Activated CD4-positive, alpha-beta T cell treated with anti-CD3 and anti-CD28 coated beads for 24 hours (primary cell): ENCODE measurements at regions not wholly inside any gene's neighbourhood (a gene's known extent, or its start where the extent isn't known, plus 50 kb on each side); places are given as distances from the start of the nearest gene placed in this dataset.
"Not testable (repeated sequence)": the region's sequence is repeated elsewhere in the genome, so short reads cannot be mapped to it uniquely, and the experiment has no call there.

ENCODE experiments used
- DNase-seq, 2 donors: peaks; one replicate each; pipeline ENCODE4 v3.0.0-alpha.2; 2020; ENCODE audit warnings: low read depth in 2 of 2

DNA sequence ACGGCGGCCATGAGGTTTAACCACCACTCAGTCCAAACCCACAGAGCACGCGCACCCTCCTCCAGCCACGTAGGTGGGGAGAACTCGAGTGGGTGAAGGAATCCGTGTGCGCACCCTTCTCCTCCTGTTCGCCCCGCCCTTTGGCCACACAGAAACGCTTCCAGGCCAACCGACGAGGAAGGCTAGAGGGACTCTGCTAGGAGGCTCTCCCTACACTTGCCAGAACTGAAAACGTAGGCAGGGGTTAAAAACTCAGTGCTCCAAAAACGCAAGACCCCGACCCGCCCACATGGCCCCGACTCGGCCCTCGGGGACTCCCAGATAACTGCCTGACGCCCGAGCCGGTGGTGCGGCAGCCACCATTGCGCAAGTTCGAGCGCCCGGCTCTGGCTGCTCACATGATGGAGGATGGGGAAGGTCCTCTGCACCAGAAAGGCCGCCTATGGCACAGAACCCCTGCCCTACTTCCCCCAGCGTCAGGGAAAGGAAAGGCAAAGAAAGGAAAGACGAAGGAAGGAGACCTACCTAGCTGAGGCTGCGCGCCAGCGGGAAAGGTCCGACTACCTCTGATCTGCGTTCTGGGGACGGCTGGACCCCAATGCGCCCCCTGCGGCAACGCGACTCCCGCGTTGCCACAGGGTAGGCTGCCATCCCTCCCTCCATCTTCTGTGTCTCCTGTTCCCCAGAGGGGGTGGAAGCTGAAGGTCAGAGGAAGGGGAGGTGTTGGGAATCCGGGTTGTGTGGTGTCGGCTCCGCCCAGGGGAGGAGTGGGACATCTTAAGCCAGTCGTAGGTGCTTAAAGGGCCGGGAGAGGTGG is 201.9 kb upstream of the AGTR2 start:
- no peak for DNase-seq

DNA sequence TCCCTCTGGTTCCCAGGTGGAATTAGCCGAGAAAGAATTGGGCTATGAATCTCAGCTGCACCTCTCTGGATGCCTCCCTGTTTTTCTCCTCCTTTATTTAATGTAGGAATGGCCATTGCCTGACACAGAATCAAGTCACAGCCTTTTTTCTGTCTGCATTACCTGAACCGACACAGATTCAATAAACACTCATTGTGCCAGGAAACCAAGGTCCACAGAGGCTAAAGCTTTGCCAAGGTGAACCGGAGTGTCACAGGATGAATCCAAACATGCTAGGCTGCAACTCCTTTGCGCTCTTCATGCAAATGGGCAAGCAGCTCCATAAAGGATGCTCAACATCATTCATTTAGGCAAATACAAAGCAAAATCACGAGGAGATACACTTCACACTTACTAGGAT is 199.8 kb upstream of the AGTR2 start:
- DNase-seq: no peak

DNA sequence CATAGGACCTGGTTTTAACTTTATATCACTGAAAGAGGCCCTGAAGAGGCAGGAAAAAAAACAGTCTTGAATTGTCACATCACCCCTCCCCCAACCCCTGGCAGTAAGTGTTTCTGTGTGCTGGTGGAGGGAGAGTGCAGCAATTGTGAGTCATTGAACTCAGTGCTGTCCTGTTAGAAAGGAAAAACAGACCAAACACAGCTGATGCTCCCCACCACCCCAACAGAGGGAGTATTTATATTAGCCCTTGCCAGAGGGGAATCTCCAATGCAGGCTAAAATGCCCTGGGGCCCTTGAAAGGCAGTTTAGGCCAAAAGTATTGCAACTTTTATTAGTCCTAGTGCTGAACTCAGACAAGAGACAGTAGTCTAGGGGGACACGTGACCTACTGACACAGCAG is 197.8 kb upstream of the AGTR2 start:
- DNase-seq: no peak

DNA sequence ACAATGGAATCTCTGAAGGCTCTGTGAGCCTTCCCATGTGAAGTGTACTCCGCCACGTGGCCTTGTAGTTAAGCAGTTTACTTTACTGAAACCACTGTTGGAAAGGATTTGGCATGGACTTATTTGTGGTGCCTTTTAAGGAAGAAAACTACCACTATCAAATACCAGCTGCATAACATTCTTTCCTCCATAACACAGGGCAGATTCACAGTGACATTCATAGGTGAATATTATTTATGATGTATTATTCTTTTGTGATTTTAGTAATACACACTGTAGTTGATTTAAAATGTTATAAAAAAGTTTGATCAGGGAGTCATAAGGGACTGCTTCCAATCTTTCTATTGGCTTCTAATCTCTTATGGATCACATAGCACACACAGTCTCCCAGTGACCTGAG is 192.5 kb upstream of the AGTR2 start:
- DNase-seq: no peak

DNA sequence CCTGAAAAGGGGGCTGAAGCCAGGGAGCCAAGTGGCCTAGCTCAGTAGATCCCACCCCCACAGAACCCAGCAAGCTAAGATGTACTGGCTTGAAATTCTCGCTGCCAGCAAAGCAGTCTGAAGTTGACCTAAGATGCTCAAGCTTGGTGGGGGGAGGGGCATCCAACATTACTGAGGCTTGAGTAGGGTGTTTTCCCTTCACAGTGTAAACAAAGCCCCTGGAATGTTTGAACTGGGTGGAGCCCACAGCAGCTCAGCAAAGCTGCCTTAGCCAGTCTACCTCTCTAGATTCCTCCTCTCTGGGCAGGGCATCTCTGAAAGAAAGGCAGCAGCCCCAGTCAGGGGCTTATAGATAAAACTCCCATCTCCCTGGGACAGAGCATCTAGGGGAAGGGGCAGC is 187.4 kb upstream of the AGTR2 start:
- not testable (repeated sequence) for DNase-seq

DNA sequence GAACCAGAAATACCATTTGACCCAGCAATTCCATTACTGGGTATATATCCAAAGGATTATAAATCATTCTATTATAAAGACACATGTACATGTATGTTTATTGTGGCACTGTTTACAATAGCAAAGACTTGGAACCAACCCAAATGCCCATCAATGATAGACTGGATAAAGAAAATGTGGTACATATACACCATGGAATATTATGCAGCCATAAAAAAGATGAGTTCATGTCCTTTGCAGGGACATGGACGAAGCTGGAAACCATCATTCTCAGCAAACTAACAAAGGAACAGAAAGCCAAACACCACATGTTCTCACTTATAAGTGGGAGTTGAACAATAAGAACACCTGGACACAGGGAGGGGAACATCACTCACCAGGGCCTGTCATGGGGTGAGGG is 183.1 kb upstream of the AGTR2 start:
- not testable (repeated sequence) for DNase-seq

DNA sequence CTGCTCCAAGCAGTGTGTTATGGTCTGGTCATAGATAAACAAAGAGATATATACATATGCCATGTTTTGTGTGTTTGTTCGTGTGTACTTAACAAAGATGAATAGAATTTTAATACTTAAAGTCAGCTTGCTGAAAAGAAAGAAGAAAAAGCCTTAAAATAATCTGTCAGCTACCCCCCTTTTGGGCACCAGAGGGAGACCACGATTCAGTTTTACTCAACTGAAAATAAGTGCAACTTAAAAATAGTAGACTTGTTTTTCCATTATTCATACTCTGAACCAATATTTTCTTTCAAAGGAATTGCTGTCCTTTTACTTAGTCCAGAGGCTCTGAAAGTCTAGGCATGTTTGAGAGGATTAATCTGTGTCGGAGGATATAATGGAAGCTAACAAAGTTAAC is 181.7 kb upstream of the AGTR2 start:
- no peak for DNase-seq

DNA sequence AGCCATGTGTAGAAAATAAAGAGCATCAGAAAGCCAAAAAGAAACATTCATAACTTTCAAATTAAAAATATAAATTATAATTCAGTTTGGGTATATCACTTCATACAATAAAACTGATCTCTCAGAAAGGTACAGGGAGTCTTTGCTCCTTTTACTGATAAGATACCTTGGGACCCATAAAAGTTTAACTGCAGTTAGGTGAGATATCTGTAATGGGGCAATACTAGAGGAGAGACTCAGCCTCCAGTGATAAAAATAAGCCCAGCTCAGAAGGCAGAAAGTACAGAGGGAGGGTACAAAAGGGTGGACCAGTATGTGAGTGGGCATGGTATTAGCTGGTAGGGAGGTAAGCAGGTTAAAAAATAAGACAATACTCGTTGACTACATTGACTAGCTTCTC is 180.9 kb upstream of the AGTR2 start:
- no peak for DNase-seq

DNA sequence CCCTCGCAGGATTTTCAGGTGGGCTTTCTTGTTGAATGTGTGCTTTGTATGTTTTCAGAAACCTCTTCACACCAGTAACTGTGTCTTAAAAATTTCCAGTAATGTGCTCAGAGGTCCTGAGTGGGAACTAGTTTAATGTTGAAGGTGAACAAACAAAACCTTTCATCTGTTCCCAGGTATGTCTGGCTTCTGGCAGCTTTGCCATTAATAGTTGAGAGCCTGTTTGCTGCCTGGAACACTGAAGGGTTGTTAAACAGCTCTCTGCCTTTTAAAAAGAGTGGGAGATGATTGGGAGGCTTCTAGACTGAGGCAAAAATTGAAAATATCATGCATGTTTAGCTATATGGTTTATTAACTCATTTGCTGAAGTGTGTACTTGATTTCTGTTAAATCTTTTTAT is 161.2 kb upstream of the AGTR2 start:
- DNase-seq: no peak

DNA sequence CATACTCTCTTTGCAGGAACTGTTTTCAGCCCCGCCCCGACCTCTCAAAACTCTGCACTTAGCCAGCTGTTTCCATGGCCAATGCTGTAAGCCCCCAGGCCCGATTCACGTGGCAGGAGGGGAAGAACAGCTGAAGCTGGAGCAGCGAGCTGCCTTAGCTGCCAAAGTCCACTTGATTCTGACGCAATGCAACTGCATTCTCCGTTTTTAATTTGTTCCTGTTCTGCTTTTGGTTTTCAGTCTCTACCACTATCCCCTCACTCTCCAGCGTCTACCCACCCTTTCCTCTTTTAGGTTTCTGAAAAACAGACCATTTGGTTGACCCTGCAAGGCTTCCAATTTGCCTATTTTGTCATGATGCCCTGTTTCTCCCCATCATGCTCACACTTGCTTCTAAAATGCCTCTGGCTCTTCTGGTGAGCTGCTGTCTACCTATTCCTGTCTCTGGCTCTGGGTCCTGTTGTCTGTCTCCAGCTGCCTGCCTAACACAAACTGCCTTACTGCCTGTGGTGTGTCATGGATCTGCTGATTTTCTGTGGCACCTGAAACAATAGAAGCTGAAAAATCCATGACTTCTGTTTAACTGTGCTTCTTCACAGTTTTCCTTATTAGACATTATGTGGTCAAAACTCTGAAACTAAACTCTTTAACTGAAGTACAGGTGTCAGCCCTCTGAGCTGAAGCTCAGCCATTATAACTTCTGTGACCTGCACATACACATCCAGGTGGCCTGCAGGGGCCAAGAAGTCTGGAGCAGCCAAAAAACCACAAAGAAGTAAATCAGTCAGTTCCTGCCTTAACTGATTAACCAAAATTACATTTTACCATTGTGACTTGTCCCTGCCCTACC is 160.5 kb upstream of the AGTR2 start:
- DNase-seq: no peak

DNA sequence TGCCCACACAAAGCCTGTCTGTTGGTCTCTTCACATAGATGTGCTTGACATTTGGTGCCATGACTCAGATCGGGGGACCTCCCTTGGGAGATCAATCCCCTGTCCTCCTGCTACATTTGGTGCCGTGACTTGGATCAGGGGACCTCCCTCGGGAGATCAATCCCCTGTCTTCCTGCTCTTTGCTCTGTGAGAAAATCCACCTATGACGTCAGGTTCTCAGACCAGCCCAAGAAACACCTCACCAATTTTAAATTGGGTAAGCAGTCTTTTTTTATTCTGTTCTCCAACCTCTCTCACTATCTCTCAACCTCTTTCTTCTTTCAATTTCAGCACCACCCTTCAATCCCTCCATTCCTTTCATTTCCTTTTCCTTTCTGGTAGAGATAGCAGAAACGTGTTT is 159.6 kb upstream of the AGTR2 start:
- no peak for DNase-seq

DNA sequence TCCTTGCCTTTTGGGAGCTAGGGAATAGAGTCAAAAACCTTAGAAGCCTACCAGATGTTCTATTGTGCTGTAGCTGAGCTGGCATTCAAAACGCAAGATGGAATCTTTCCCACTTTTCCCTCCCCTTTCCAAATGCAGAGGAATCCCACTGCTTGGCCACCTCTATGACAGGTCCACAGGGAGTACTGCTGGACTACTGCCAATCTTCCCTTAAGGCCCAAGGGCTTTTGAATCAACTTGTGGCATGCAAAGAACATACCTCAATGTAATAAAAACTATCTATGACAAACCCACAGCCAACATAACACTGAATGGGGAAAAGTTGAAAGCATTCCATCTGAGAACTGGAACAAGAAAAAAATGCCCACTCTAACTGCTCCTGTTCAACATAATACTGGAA is 139.2 kb upstream of the AGTR2 start:
- DNase-seq: no peak
